Immature natural killer cell (primary cell): ENCODE measurements at regions not wholly inside any gene's neighbourhood (a gene's known extent, or its start where the extent isn't known, plus 50 kb on each side); places are given as distances from the start of the nearest gene placed in this dataset.
A peak's percentile ranks its signal among the peaks of the same experiment; 100 is the strongest.

ENCODE experiments used
- DNase-seq, 3 donors: peaks; one replicate each; pipeline ENCODE4 v3.0.0; 2022; ENCODE audit warnings: mixed read lengths in 1 of 3
- H3K27ac Mint-ChIP-seq, 6 donors: one replicate each; pipeline ENCODE4 v1.8.0; 2020; ENCODE audit warnings: mixed read lengths in 6 of 6, mild to moderate bottlenecking in 5 of 6, inconsistent platforms in 4 of 6, moderate library complexity in 3 of 6
- H3K27me3 Mint-ChIP-seq, 3 donors: one replicate each; pipeline ENCODE4 v1.8.0; 2020 to 2021; ENCODE audit warnings: low read depth in 3 of 3, mild to moderate bottlenecking in 3 of 3, mixed read lengths in 3 of 3, moderate library complexity in 3 of 3, inconsistent platforms in 1 of 3
- H3K36me3 Mint-ChIP-seq, 3 donors: one replicate each; pipeline ENCODE4 v1.8.0; 2020; ENCODE audit warnings: mixed read lengths in 3 of 3, inconsistent platforms in 2 of 3, mild to moderate bottlenecking in 2 of 3
- H3K4me1 Mint-ChIP-seq, 2 donors: one replicate each; pipeline ENCODE4 v1.8.0; 2020; ENCODE audit warnings: inconsistent platforms in 2 of 2, mild to moderate bottlenecking in 2 of 2, mixed read lengths in 2 of 2, moderate library complexity in 1 of 2
- H3K4me3 Mint-ChIP-seq, 5 donors: one replicate each; pipeline ENCODE4 v1.8.0; 2020; ENCODE audit warnings: mild to moderate bottlenecking in 5 of 5, mixed read lengths in 5 of 5, inconsistent platforms in 3 of 5, moderate library complexity in 3 of 5
- H3K9me3 Mint-ChIP-seq, 6 donors: one replicate each; pipeline ENCODE4 v1.8.0; 2020; ENCODE audit warnings: mild to moderate bottlenecking in 6 of 6, mixed read lengths in 6 of 6, inconsistent platforms in 4 of 6, moderate library complexity in 3 of 6

- Mint-ChIP-seq H3K27me3 (peaks cover 0 to 15% (median 4%) of the 10 kb centered on the region in 3 donors), H3K27ac (no peak overlapping the region), H3K4me3 (no peak overlapping the region), H3K36me3 (no peaks in the 10 kb centered on the region), H3K9me3 (no peaks in the 10 kb centered on the region), H3K4me1 (no peaks in the 10 kb centered on the region)
- DNase-seq, result no peak
Measured at GRCh38 chr21:35548904-35549615, 500.0 kb upstream of the RUNX1 start.

- Mint-ChIP-seq H3K9me3 (no peaks in the 10 kb centered on the region), H3K36me3 (no peaks in the 10 kb centered on the region), H3K27me3 (peaks cover 0 to 15% (median 8%) of the 10 kb centered on the region in 3 donors), H3K4me1 (no peaks in the 10 kb centered on the region), H3K27ac (no peak overlapping the region), H3K4me3 (no peak overlapping the region)
- DNase-seq, result no peak
Measured at GRCh38 chr21:35547946-35548774, 499.1 kb upstream of the RUNX1 start.

GRCh38 chr21:35543746-35544145 lies 494.6 kb upstream of the RUNX1 start:
- H3K4me3 Mint-ChIP-seq, result no peak overlapping the region

GRCh38 chr21:35540950-35541638 lies 492.0 kb upstream of the RUNX1 start:
- H3K4me1 Mint-ChIP-seq, result no peaks in the 10 kb centered on the region
- peaks cover 0 to 4% (median 0%) of the 10 kb centered on the region in 3 donors for H3K36me3 Mint-ChIP-seq
- H3K4me3 Mint-ChIP-seq, result no peak overlapping the region
- no peak overlapping the region for H3K27ac Mint-ChIP-seq
- H3K27me3 Mint-ChIP-seq, result peaks cover 3 to 19% (median 4%) of the 10 kb centered on the region in 3 donors
- no peak for DNase-seq
- peaks cover 0 to 2% (median 0%) of the 10 kb centered on the region in 6 donors for H3K9me3 Mint-ChIP-seq

More at GRCh38 chr21:35543746-35544145, 494.6 kb upstream of the RUNX1 start:
- peaks cover 0 to 4% (median 0%) of the 10 kb centered on the region in 3 donors for H3K36me3 Mint-ChIP-seq
- peaks cover 3 to 15% (median 4%) of the 10 kb centered on the region in 3 donors for H3K27me3 Mint-ChIP-seq
- no peak overlapping the region for H3K27ac Mint-ChIP-seq
- no peak for DNase-seq
- peaks cover 0 to 2% (median 0%) of the 10 kb centered on the region in 6 donors for H3K9me3 Mint-ChIP-seq
- no peaks in the 10 kb centered on the region for H3K4me1 Mint-ChIP-seq

- peaks cover 1 to 18% (median 3%) of the 10 kb centered on the region in 3 donors for H3K27me3 Mint-ChIP-seq
- no peak overlapping the region for H3K27ac Mint-ChIP-seq
- DNase-seq, result no peak
- no peak overlapping the region for H3K4me3 Mint-ChIP-seq
- peaks cover 0 to 4% (median 0%) of the 10 kb centered on the region in 3 donors for H3K36me3 Mint-ChIP-seq
- H3K9me3 Mint-ChIP-seq, result peaks cover 0 to 2% (median 0%) of the 10 kb centered on the region in 6 donors
- H3K4me1 Mint-ChIP-seq, result no peaks in the 10 kb centered on the region
Measured at GRCh38 chr21:35538386-35538785, 489.3 kb upstream of the RUNX1 start.

GRCh38 chr21:35537604-35538003 lies 488.5 kb upstream of the RUNX1 start:
- Mint-ChIP-seq H3K27me3 (peaks cover 0 to 18% (median 3%) of the 10 kb centered on the region in 3 donors), H3K9me3 (peaks cover 0 to 2% (median 0%) of the 10 kb centered on the region in 6 donors), H3K4me1 (no peaks in the 10 kb centered on the region), H3K27ac (no peak overlapping the region), H3K4me3 (no peak overlapping the region), H3K36me3 (peaks cover 0 to 4% (median 0%) of the 10 kb centered on the region in 3 donors)
- DNase-seq, result no peak

- H3K27ac Mint-ChIP-seq, result no peak overlapping the region
- peaks cover 0 to 11% (median 0%) of the 10 kb centered on the region in 3 donors for H3K27me3 Mint-ChIP-seq
- no peaks in the 10 kb centered on the region for H3K9me3 Mint-ChIP-seq
- H3K4me1 Mint-ChIP-seq, result peaks cover 7 to 13% of the 10 kb centered on the region in 2 donors
- no peaks in the 10 kb centered on the region for H3K36me3 Mint-ChIP-seq
- DNase-seq, result no peak
- no peak overlapping the region for H3K4me3 Mint-ChIP-seq
Measured at GRCh38 chr21:35533893-35534292, 484.8 kb upstream of the RUNX1 start.

GRCh38 chr21:35530766-35531165 lies 481.7 kb upstream of the RUNX1 start:
- H3K4me3 Mint-ChIP-seq, result no peak overlapping the region
- no peak overlapping the region for H3K27ac Mint-ChIP-seq
- no peaks in the 10 kb centered on the region for H3K9me3 Mint-ChIP-seq
- H3K27me3 Mint-ChIP-seq, result peaks cover 0 to 2% (median 0%) of the 10 kb centered on the region in 3 donors
- peaks cover 20 to 30% of the 10 kb centered on the region in 2 donors for H3K4me1 Mint-ChIP-seq
- no peaks in the 10 kb centered on the region for H3K36me3 Mint-ChIP-seq
- DNase-seq, result no peak

- Mint-ChIP-seq H3K27me3 (no peaks in the 10 kb centered on the region), H3K9me3 (no peaks in the 10 kb centered on the region), H3K27ac (peak overlapping the region; percentile 85 to 90 (median 88)), H3K4me3 (peak overlapping the region; percentile 84 to 94 (median 90)), H3K4me1 (peaks cover 30 to 41% of the 10 kb centered on the region in 2 donors), H3K36me3 (no peaks in the 10 kb centered on the region)
- peak; percentile 25 to 46 (median 37) for DNase-seq
Measured at GRCh38 chr21:35529171-35529863, 480.2 kb upstream of the RUNX1 start.

GRCh38 chr21:35528116-35529042 lies 479.3 kb upstream of the RUNX1 start:
- peak overlapping the region; percentile 84 to 94 (median 90) for H3K4me3 Mint-ChIP-seq
- H3K9me3 Mint-ChIP-seq, result no peaks in the 10 kb centered on the region
- H3K27ac Mint-ChIP-seq, result peak overlapping the region; percentile 85 to 90 (median 88)
- peaks cover 30 to 41% of the 10 kb centered on the region in 2 donors for H3K4me1 Mint-ChIP-seq
- no peaks in the 10 kb centered on the region for H3K27me3 Mint-ChIP-seq
- peak; percentile 16 to 33 (median 24) for DNase-seq
- H3K36me3 Mint-ChIP-seq, result no peaks in the 10 kb centered on the region

- Mint-ChIP-seq H3K4me3 (peak overlapping the region in 2 of 5 donors; percentile 2 to 25), H3K27ac (peak overlapping the region in 1 of 6 donors; percentile 25), H3K27me3 (no peaks in the 10 kb centered on the region), H3K4me1 (peaks cover 30 to 41% of the 10 kb centered on the region in 2 donors), H3K36me3 (no peaks in the 10 kb centered on the region), H3K9me3 (no peaks in the 10 kb centered on the region)
- DNase-seq, result no peak
Measured at GRCh38 chr21:35527358-35527757, 478.3 kb upstream of the RUNX1 start.

GRCh38 chr21:35525443-35525842 lies 476.3 kb upstream of the RUNX1 start:
- Mint-ChIP-seq H3K4me3 (no peak overlapping the region), H3K4me1 (peaks cover 30 to 41% of the 10 kb centered on the region in 2 donors), H3K9me3 (no peaks in the 10 kb centered on the region), H3K36me3 (no peaks in the 10 kb centered on the region), H3K27me3 (no peaks in the 10 kb centered on the region), H3K27ac (peak overlapping the region in 1 of 6 donors; percentile 18)
- DNase-seq, result peak in 1 of 3 donors; percentile 12
